ENCODE measurements at regions not wholly inside any gene's neighbourhood (a gene's known extent, or its start where the extent isn't known, plus 50 kb on each side); places are given as distances from the start of the nearest gene placed in this dataset.

DNA sequence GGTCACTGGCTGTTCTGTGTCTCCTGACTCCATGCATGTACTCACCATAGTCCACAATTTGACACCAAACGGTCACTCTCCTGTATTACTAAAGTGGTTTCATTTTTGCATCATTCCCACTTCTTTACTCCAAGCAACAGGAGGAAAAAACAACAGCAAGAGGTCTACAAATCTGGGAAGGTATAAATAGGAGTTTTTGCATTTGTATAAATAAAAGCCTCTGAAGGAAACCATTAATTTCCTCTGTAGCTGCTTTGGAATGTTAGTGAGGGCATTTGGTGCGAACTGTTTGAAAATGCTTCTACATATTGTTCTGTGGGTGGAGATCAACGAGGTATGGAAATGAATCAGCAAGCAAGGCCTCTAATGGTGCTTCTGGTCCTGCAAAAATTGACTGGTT lies 148.5 kb upstream of the DLX2 start:
- TF ChIP-seq, protein P1, sequence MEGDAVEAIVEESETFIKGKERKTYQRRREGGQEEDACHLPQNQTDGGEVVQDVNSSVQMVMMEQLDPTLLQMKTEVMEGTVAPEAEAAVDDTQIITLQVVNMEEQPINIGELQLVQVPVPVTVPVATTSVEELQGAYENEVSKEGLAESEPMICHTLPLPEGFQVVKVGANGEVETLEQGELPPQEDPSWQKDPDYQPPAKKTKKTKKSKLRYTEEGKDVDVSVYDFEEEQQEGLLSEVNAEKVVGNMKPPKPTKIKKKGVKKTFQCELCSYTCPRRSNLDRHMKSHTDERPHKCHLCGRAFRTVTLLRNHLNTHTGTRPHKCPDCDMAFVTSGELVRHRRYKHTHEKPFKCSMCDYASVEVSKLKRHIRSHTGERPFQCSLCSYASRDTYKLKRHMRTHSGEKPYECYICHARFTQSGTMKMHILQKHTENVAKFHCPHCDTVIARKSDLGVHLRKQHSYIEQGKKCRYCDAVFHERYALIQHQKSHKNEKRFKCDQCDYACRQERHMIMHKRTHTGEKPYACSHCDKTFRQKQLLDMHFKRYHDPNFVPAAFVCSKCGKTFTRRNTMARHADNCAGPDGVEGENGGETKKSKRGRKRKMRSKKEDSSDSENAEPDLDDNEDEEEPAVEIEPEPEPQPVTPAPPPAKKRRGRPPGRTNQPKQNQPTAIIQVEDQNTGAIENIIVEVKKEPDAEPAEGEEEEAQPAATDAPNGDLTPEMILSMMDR (IDR thresholded peaks at IDR 0.05; ENCODE audit: low read length): no peak
- TF ChIP-seq EZH2 (IDR thresholded peaks at IDR 0.05; ENCODE audit: borderline replicate concordance, low read length): no peak

Measured in OCI-LY1 (cell line).